H1 (cell line): ENCODE measurements at regions not wholly inside any gene's neighbourhood (a gene's known extent, or its start where the extent isn't known, plus 50 kb on each side); places are given as distances from the start of the nearest gene placed in this dataset.

Source experiments
- CTCF ChIA-PET: fragments of 300-600 bp; sonication (Branson Sonifier 250); formaldehyde crosslinking; loops from one replicate; lab custom pipeline; 2021; ENCODE audit not compliant: partially characterized antibody; lab: Charles Lee
- POLR2A ChIA-PET: fragments of 300-600 bp; sonication (Branson Sonifier 250); formaldehyde crosslinking; loops from one replicate; lab custom pipeline; 2021; ENCODE audit warnings: inconsistent platforms; ENCODE audit not compliant: partially characterized antibody; lab: Charles Lee
- DNase-seq, 2 experiments: peaks; one replicate each; pipeline versions ENCODE4 v3.0.0 to v3.0.0-alpha.2; 2010 to 2022; ENCODE audit warnings: low spot score in 2 of 2, low read depth in 1 of 2, mixed read lengths in 1 of 2
- FAIRE-seq: peaks from 2 replicates; lab custom pipeline; 2011; peaks lifted over from hg19 to GRCh38; lab: Jason Lieb, UNC
- H2AFZ ChIP-seq: 2 replicates; pipeline ENCODE4 v1.8.1; 2012; ENCODE audit warnings: low read length, inconsistent platforms
- H2AK5ac ChIP-seq: 2 replicates; pipeline ENCODE4 v1.6.1; 2013; ENCODE audit warnings: low read depth, low read length
- H2BK120ac ChIP-seq: replicated peaks from 2 replicates; pipeline ENCODE3; 2013; ENCODE audit warnings: low read depth, low read length, inconsistent platforms
- H2BK12ac ChIP-seq: 2 replicates; pipeline ENCODE4 v1.6.1; 2013; ENCODE audit warnings: low read depth, low read length
- H2BK15ac ChIP-seq: 2 replicates; pipeline ENCODE4 v1.6.1; 2013; ENCODE audit warnings: low read length
- H2BK20ac ChIP-seq: 2 replicates; pipeline ENCODE4 v1.6.1; 2013; ENCODE audit warnings: low read length
- H2BK5ac ChIP-seq: 2 replicates; pipeline ENCODE4 v1.6.1; 2013; ENCODE audit warnings: low read depth, low read length
- H3K14ac ChIP-seq: 2 replicates; pipeline ENCODE4 v1.6.1; 2013; ENCODE audit warnings: inconsistent platforms; ENCODE audit not compliant: insufficient read length
- H3K18ac ChIP-seq: 2 replicates; pipeline ENCODE4 v1.6.1; 2013; ENCODE audit warnings: low read length; ENCODE audit errors: extremely low read depth
- H3K23ac ChIP-seq: 2 replicates; pipeline ENCODE4 v1.6.1; 2013; ENCODE audit warnings: inconsistent platforms; ENCODE audit not compliant: insufficient read length
- H3K23me2 ChIP-seq: 2 replicates; pipeline ENCODE4 v1.6.1; 2013; ENCODE audit warnings: low read depth, low read length
- H3K27ac ChIP-seq: 2 replicates; pipeline ENCODE4 v1.6.1; 2011; ENCODE audit warnings: low read depth, low read length, inconsistent platforms
- H3K27me3 ChIP-seq, 4 experiments: replicated peaks in 1 of 4; 1 replicate in 1 of 4; 2 replicates in 3 of 4; pipeline versions ENCODE4 v1.6.1 to v1.8.1; 2011 to 2013; ENCODE audit warnings: low read length in 3 of 4, mild to moderate bottlenecking in 3 of 4, inconsistent platforms in 2 of 4, mixed read lengths in 2 of 4, moderate library complexity in 1 of 4; ENCODE audit not compliant: control insufficient read depth in 3 of 4, insufficient read depth in 3 of 4; ENCODE audit errors: extremely low read depth in 1 of 4
- H3K36me3 ChIP-seq, 4 experiments: 2 replicates each; pipeline versions ENCODE4 v1.6.1 to v1.8.1; 2011 to 2013; ENCODE audit warnings: mild to moderate bottlenecking in 4 of 4, low read length in 3 of 4, moderate library complexity in 2 of 4, control low read depth in 1 of 4, inconsistent platforms in 1 of 4; ENCODE audit not compliant: insufficient read depth in 4 of 4, control insufficient read depth in 2 of 4
- H3K4ac ChIP-seq: replicated peaks from 2 replicates; pipeline ENCODE3; 2013; ENCODE audit warnings: low read length, low read depth, mixed read lengths, inconsistent platforms; ENCODE audit not compliant: insufficient read length
- H3K4me1 ChIP-seq, 4 experiments: replicated peaks in 1 of 4; 1 replicate in 1 of 4; 2 replicates in 3 of 4; pipeline versions ENCODE4 v1.6.1 to v1.8.1; 2011 to 2013; ENCODE audit warnings: low read length in 3 of 4, inconsistent platforms in 2 of 4, mixed read lengths in 1 of 4; ENCODE audit not compliant: insufficient read depth in 4 of 4, control insufficient read depth in 3 of 4
- H3K4me2 ChIP-seq, 2 experiments: 2 replicates each; pipeline versions ENCODE4 v1.6.1 to v1.8.1; 2011 to 2013; ENCODE audit warnings: low read depth in 2 of 2, low read length in 2 of 2, control low read depth in 1 of 2, inconsistent platforms in 1 of 2, mild to moderate bottlenecking in 1 of 2; ENCODE audit not compliant: insufficient read depth in 1 of 2
- H3K4me3 ChIP-seq, 4 experiments: fragments of 200-600, 300-600 bp in 1 of 4; sonication (generic), shearing (Covaris generic), sonication (Bioruptor Twin) in 1 of 4; 2 replicates each; pipeline versions ENCODE4 v1.5.1 to v1.8.1; 2011 to 2016; ENCODE audit warnings: low read length in 4 of 4, low read depth in 3 of 4, control low read depth in 2 of 4, inconsistent platforms in 2 of 4, mild to moderate bottlenecking in 2 of 4, mixed read lengths in 1 of 4, moderate library complexity in 1 of 4; ENCODE audit not compliant: insufficient read depth in 2 of 4; ENCODE audit errors: extremely low read depth in 1 of 4
- H3K56ac ChIP-seq: replicated peaks from 2 replicates; pipeline ENCODE3; 2013; ENCODE audit warnings: low read depth, mild to moderate bottlenecking, mixed read lengths, low read length, inconsistent platforms; ENCODE audit not compliant: insufficient read length
- H3K79me1 ChIP-seq: 2 replicates; pipeline ENCODE4 v1.6.1; 2013; ENCODE audit warnings: low read depth, low read length, control low read depth
- H3K79me2 ChIP-seq, 2 experiments: 2 replicates each; pipeline versions ENCODE4 v1.6.1 to v1.8.1; 2012 to 2013; ENCODE audit warnings: low read length in 2 of 2, mild to moderate bottlenecking in 2 of 2, inconsistent platforms in 1 of 2; ENCODE audit not compliant: insufficient read depth in 2 of 2, control insufficient read depth in 1 of 2
- H3K9ac ChIP-seq, 4 experiments: replicated peaks in 1 of 4; 1 replicate in 1 of 4; 2 replicates in 3 of 4; pipeline versions ENCODE4 v1.6.1 to v1.8.1; 2011 to 2013; ENCODE audit warnings: low read depth in 3 of 4, low read length in 3 of 4, control low read depth in 2 of 4, mild to moderate bottlenecking in 2 of 4, moderate library complexity in 2 of 4, inconsistent platforms in 1 of 4; ENCODE audit errors: extremely low read depth in 1 of 4
- H3K9me3 ChIP-seq, 2 experiments: 2 replicates each; pipeline versions ENCODE4 v1.6.1 to v1.8.1; 2012 to 2013; ENCODE audit warnings: mild to moderate bottlenecking in 2 of 2, moderate library complexity in 2 of 2, control low read depth in 1 of 2, inconsistent platforms in 1 of 2, low read depth in 1 of 2, low read length in 1 of 2, mixed read lengths in 1 of 2; ENCODE audit not compliant: insufficient read depth in 2 of 2
- H4K20me1 ChIP-seq, 2 experiments: replicated peaks in 1 of 2; 2 replicates each; pipeline versions ENCODE3 to v1.8.1; 2011 to 2013; ENCODE audit warnings: inconsistent platforms in 2 of 2, low read length in 2 of 2, mild to moderate bottlenecking in 1 of 2; ENCODE audit not compliant: insufficient read depth in 2 of 2, control insufficient read depth in 1 of 2
- H4K5ac ChIP-seq: 2 replicates; pipeline ENCODE4 v1.6.1; 2013; ENCODE audit warnings: low read length, low read depth, mixed read lengths, inconsistent platforms; ENCODE audit not compliant: insufficient read length
- H4K8ac ChIP-seq: 2 replicates; pipeline ENCODE4 v1.8.0; 2013; ENCODE audit warnings: mild to moderate bottlenecking, moderate library complexity, low read length, inconsistent platforms; ENCODE audit not compliant: insufficient read depth; ENCODE audit errors: extremely low read depth
- H4K91ac ChIP-seq: replicated peaks from 2 replicates; pipeline ENCODE3; 2013; ENCODE audit warnings: low read length, mixed read lengths, inconsistent platforms; ENCODE audit not compliant: insufficient read length
- EGR1 ChIP-seq: IDR thresholded peaks from 2 replicates; pipeline ENCODE4 v1.6.1; 2011; ENCODE audit warnings: low read depth, low read length, borderline replicate concordance
- PHF8 ChIP-seq: fragments of 200-600 bp; sonication (generic); conservative IDR thresholded peaks from 2 replicates; pipeline ENCODE4 v1.7.1; 2012; ENCODE audit warnings: low read depth, mild to moderate bottlenecking, inconsistent platforms, low read length, moderate library complexity
- SAP30 ChIP-seq: fragments of 300-600 bp; sonication (generic); IDR thresholded peaks from 2 replicates; pipeline ENCODE4 v1.7.1; 2012; ENCODE audit warnings: low read length, moderate library complexity, mild to moderate bottlenecking, inconsistent platforms; ENCODE audit not compliant: insufficient read depth, insufficient replicate concordance
- SIN3A ChIP-seq, 2 experiments: IDR thresholded peaks in 1 of 2; conservative IDR thresholded peaks in 1 of 2; 2 replicates each; pipeline ENCODE4 v1.6.1; 2011 to 2012; ENCODE audit warnings: low read length in 2 of 2, improper control_type of control experiment in 1 of 2, low read depth in 1 of 2, mild to moderate bottlenecking in 1 of 2
- SP2 ChIP-seq: IDR thresholded peaks from 2 replicates; pipeline ENCODE4 v1.6.1; 2012; ENCODE audit warnings: mild to moderate bottlenecking, low read length, inconsistent platforms
- TBP ChIP-seq: IDR thresholded peaks from 2 replicates; pipeline ENCODE4 v1.6.1; 2011; ENCODE audit warnings: low read depth, low read length, improper control_type of control experiment
- WGBS, 2 experiments: shearing (Covaris generic) in 1 of 2; methylation state at CpG; one replicate each; pipeline versions ENCODE4 v1.1.6 to v1.1.7; 2013 to 2015; ENCODE audit warnings: low lambda C conversion rate in 2 of 2, mixed read lengths in 2 of 2, inconsistent platforms in 1 of 2, low coverage in 1 of 2, missing lambda C conversion rate in 1 of 2; ENCODE audit not compliant: insufficient replicate concordance in 2 of 2, insufficient coverage in 1 of 2, insufficient read length in 1 of 2; ENCODE audit errors: extremely low coverage in 1 of 2, missing lambda C conversion rate in 1 of 2; 5-methylcytosine and 5-hydroxymethylcytosine counted together
- TF ChIP-seq, protein P1 (sequence below): IDR thresholded peaks from 2 replicates; pipeline ENCODE4 v1.6.1; 2012; ENCODE audit warnings: low read length, inconsistent platforms

DNA sequence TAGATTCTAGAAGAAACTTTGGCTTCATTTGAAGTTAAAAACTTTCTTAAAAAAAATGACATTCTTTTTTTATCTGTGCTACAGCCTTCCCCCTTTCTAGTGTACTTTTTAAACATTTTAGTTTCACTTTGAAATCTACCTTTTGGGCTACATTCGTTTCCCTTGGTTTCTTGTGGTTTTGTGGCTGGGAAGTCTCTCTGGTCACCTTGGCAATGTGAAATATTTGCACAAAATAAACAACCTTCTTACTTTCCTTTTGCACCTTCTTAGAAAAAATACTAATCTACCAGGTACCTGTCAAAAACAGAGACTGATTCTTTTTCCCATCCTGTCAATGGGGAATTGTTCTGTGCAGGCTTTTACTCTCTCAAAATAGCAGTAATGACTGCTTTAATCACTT, 350.2 kb downstream of the GATA3 start:
- 65% methylated on average over 1 of the region's 1 CpG; no CpG with 5 or more reads in 1 of the 2 experiments for WGBS, 2 experiments
- peaks cover 0 to 5% (median 2%) of the 10 kb centered on the region in 4 experiments; a peak in 3 of 7 replicates for H3K4me1 ChIP-seq
- POLR2A ChIA-PET: no interaction called here

More for the DNA sequence above, 350.2 kb downstream of the GATA3 start:
- Histone ChIP-seq H2BK15ac (no peak overlapping the region), H4K20me1 (no peaks in the 10 kb centered on the region), H2BK120ac (no peak overlapping the region), H3K4me2 (no peak overlapping the region), H3K18ac (no peak overlapping the region), H3K79me2 (no peaks in the 10 kb centered on the region), H4K8ac (no peak overlapping the region), H2BK12ac (no peak overlapping the region), H2BK5ac (no peak overlapping the region), H2AFZ (no peak overlapping the region), H3K27me3 (no peaks in the 10 kb centered on the region), H3K27ac (no peak overlapping the region), H3K4me3 (no peak overlapping the region), H3K9me3 (no peaks in the 10 kb centered on the region), H4K91ac (no peak overlapping the region), H3K23me2 (no peaks in the 10 kb centered on the region), H3K36me3 (no peaks in the 10 kb centered on the region), H3K79me1 (no peaks in the 10 kb centered on the region), H3K9ac (no peak overlapping the region), H3K56ac (no peak overlapping the region), H2AK5ac (no peak overlapping the region), H3K4ac (no peak overlapping the region), H3K14ac (no peak overlapping the region), H2BK20ac (no peak overlapping the region), H4K5ac (no peak overlapping the region), H3K23ac (no peak overlapping the region)
- CTCF ChIA-PET: interaction anchor here (0.7 to 2.7 kb wide), 6 partner anchors 10 to 1001 kb away, joined by 3 to 9 read pairs (median 4); no protein-coding TSS in a partner anchor
- TF ChIP-seq EGR1 (no peak), SP2 (no peak), TBP (no peak), SIN3A (conservative IDR thresholded peaks at IDR 0.05 in 1 of 2, IDR thresholded peaks at IDR 0.05 in 1 of 2; ENCODE audit: low read depth in 1 of 2, low read length in 2 of 2) (no peak), SAP30 (no peak), PHF8 (no peak)
- TF ChIP-seq, protein P1, sequence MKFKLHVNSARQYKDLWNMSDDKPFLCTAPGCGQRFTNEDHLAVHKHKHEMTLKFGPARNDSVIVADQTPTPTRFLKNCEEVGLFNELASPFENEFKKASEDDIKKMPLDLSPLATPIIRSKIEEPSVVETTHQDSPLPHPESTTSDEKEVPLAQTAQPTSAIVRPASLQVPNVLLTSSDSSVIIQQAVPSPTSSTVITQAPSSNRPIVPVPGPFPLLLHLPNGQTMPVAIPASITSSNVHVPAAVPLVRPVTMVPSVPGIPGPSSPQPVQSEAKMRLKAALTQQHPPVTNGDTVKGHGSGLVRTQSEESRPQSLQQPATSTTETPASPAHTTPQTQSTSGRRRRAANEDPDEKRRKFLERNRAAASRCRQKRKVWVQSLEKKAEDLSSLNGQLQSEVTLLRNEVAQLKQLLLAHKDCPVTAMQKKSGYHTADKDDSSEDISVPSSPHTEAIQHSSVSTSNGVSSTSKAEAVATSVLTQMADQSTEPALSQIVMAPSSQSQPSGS: no peak
- no peak for DNase-seq
- no peak for FAIRE-seq
